ENCODE measurements at regions not wholly inside any gene's neighbourhood (a gene's known extent, or its start where the extent isn't known, plus 50 kb on each side); places are given as distances from the start of the nearest gene placed in this dataset.

DNA sequence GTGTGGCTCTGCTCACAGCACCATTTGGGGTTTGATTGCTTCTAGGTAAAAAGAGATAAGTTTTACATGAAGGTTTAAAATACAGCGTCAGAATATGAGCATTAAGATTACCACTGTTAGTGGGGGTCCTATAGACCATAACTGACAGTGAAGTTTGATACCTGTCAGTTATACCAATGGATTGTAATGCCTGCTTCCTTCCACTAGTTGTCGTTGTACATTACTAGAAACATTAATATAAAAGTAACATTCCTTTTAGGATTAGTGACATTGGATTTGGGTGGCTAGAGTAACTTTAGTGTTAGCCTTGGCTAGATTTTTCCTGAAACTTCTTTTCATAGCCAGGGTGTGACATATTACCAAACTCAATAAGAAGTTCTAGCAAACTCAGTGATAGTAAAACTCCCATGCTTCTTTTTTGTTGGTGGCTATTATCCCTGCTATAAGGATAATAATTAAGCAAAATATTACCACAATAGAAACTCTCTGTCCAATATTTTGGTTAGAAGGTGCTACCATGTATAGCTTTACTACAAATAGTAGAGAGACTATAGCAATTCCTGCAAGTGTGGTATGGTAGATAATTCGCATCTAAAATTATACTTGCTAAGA is 57.1 kb downstream of the FAM181B start:
- no peak for DNase-seq (ENCODE audit: low read depth)

DNA sequence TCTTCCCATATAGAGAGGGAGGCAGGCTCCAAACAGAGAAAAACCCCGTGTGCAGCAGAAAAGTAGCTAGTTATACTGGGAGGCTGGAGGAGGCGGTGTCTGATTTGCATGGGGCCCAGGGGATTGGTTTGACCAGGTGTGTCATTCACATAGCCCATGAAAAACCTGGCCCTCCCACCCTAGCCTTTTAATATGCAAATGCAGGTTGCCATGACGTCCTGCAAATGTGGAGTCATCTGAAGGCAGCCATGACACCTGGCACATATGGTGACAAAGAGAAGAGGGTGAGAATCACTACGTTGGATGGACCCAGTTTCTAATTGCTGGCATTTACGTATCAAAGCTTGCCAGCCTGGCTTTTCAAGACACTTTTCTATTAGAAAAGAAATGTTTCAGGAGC is 57.8 kb downstream of the FAM181B start:
- DNase-seq (ENCODE audit: low read depth): no peak

DNA sequence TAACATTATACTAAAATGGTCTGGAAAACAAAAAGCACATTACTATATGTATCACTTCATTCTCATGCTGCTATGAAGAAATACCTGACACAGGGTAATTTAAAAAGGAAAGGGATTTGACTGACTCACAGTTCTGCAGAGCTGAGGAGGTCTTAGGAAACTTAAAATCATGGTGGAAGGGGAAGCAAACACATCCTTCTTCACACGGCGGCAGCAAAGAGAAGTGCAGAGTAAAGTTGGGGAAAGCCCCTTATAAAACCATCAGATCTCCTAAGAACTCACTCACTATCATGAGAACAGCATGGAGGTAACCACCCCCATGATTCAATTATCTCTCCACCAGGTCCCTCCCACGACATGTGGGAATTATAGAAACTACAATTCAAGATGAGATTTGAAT is 60.0 kb downstream of the FAM181B start:
- DNase-seq (ENCODE audit: low read depth): no peak

DNA sequence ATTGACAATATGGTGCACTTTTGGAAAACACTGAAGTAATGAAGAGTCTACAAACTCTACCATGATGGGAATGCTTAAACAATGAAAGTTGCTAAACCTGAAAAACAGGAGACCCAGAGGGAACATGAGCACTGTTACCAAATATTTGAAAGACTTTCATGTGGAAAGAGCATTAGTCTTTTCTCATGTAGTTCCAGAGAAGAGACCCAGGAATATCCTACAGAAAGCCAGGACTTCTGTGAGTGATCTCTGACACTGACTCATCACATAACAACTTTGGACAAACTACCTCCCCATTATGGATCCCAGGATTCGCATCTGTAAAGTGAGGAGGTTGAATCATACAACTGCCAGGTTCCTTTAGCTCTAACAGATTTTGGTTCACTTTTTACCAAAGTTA is 62.2 kb downstream of the FAM181B start:
- DNase-seq (ENCODE audit: low read depth): no peak

DNA sequence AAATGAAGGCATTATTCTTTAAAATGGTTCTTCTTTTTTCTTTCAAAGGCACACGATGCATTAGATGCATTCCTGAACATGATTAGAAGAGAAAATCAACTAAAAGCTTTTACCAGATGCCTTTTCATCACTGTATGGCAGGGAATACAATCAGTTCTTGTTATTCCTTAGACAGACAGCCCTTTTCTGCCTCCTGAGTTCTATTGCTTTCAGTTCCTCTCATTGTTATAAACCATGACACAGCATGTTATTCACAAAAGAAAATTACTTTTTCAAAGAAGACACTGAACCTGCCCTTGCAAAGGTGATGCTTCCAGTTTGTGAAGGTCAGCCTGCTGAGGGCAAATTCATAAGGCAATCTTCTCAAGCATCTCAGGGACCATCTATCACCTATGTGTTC is 70.1 kb downstream of the FAM181B start:
- DNase-seq (ENCODE audit: low read depth): no peak

DNA sequence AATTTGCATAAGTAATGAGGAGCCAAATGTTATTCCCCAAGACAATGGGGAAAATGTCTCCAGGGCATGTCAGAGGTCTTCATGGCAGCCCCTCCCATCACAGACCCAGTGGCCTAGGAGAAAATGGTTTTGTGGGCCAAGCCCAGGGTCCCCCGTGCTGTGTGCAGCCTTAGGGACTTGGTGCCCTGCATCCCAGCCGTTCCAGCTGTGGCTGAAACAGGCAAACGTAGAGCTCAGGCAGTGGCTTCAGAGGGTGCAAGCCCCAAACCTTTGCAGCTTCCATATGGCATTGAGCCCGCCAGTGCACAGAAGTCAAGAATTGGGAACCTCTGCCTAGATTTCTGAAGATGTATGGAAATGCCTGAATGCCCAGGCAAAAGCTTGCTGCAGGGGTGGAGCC is 79.9 kb downstream of the FAM181B start:
- DNase-seq (ENCODE audit: low read depth): no peak

DNA sequence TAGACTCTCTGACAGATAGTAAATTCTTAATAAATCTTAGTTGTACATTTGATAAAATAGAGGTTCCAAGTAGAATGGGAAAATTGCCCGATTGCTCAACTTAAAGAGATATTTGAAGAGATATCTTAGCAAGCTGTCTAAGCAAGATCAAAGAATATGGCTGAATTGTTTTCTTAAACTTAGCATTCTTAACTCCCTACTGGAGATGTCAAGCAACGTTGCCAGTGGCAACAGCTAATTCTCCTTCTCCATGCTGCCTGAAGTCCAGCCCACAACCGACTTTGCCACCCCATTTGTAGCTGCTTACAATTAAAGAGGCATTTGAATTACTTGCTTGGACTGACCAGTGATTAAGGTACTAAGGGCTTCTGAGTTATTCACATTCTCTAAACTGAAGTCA is 94.4 kb downstream of the FAM181B start:
- DNase-seq (ENCODE audit: low read depth): no peak

DNA sequence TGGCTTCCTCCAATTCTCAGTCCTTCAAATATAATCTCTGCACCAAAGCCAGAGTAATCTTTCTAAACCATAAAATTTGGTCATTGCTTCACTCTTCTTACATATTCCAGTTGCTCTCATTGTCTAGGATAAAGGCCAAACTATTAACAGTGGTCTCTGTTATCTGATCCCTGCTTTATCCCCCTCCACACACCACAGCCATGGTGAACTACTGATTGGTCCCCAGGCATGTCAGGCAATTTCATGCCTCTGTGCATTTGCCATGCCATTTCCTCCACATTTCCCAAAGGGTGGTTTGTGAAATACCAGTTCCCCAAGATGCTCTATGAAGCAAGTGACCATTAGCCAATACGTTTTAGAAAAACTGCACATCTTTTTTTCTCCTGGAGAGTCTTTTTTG is 97.0 kb downstream of the FAM181B start:
- DNase-seq (ENCODE audit: low read depth): no peak

DNA sequence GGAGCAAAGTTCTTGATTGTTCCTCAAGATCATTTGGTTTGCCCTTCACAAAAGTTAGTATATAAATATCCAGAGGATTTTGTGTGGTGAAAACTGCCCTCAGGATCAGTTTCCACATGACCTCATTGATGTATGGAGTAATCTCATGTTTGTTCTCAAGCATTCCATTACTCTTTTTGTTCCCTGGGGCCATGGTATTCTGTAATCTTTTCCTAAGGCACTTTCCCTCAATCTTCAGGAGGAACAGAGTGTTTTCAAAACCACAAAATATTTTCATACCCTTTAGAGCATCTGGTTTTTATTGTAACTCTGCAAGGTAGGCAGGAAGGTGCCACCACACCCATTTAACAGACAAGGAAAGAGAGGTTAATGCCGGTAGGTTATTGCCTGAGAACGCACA is 99.6 kb downstream of the FAM181B start:
- peak; percentile 3 for DNase-seq (ENCODE audit: low read depth)

DNA sequence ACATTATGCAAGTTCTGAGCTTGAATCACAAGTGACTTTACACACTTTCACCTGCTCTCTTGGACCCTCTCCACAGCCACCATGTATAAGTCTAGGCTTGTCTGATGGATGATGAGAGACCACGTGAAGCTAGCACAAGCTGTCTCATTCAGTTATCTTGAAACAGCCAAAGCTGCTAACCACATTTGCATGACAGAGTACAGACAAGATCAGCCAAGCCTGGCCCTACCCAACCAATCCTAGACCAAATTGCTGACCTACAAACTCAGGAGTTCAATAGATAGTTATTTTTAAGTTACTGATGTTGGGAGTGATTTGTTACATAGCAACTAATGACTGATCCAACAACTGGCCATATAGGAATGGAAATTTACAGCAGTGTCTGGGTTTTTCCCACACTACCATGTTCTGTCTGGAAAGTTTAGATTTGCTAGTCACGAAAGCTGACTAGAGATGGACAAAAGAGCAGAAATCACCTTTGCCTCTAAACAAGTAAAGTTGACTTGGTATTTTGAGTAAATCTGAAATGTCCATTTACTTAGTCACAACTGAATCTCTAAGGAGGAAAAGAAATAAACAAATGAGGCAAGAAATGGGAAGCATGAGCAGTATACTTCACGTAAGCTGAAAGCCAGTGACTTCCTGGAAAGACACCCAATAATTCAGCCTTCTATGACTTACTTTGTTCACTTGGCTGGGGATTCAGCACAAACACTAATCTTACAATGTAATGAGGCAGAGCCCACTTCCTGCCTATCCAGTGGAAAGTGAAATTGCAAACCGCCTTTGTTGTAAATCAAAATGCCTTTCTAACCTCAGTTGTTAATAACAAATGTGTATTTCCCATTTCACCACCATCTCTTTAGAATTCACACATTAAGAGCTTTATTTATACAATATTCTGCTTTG is 101.7 kb downstream of the FAM181B start:
- peak; percentile 7 for DNase-seq (ENCODE audit: low read depth)

DNA sequence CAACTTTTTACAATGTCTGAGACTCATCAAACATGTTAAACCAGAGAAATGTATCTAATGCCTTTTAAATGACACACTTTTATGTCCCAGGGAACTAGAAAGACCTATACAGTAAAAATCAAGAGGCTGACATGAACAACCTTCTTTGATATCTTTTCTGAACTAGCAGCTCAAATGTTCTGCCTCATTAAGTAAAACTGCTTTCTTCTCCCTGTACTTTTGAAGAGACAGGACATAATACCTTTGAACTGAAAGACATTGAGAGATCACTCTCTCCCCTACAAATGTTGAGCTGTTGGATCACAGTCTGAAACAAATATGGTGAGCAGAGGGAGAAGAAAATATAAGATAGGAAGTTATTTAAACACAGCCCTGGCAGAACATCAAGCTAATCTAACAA is 123.0 kb downstream of the FAM181B start:
- no peak for DNase-seq (ENCODE audit: low read depth)

DNA sequence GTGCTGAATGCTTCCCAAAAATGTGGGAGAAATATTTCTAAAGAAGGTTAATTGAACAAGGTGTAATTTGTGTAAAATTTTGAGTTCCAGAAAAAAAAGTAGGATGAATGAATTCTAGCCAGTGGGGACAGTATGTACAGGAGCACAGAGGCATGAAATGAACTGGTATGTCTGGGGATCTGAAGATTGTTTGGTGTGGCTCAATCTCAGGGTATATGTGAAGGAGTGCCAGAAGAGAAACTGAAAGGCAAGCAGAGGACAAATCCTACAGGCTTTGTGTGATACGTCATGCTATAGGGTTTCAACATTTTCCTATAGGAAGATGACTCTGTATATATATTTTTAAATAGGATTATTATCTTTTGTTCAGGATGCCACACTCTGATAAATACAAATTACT is 126.9 kb downstream of the FAM181B start:
- no peak for DNase-seq (ENCODE audit: low read depth)

DNA sequence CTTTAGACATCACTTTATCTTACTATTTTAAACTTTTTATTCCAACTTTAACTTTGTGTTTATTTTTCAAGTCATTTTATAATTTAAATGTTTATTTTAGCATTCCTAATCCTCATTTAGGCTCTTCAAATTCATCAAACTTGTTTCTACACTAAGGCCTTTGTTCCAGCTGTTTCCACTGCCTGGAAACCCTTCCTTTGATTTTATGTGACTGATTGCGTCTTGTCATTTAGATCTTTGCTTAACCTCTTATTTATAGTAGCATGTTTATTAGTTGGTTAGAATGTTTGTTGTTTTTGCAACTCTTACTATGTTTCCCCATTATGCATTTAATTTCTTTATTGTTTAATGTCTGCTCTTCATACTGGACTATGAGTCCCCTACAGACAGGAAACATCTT is 132.0 kb downstream of the FAM181B start:
- no peak for DNase-seq (ENCODE audit: low read depth)

DNA sequence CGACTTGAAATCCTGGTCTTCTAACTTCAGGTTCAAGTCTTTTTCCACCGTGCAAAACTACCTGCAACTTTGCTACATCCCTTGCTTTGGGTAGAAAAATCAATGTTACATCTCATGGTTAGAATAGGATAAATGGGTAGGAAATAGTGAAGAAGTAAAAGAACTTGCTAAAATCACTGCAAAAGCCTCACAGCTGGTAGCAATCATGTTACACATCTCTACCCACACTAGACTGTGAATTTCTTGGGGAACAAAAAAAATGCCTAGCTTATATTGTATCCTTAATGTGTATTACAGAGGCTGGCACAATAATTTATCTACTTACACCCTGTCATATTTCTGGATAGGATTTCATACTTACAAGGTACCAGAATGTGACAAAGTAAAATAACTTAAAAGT is 133.8 kb downstream of the FAM181B start:
- DNase-seq (ENCODE audit: low read depth): no peak

DNA sequence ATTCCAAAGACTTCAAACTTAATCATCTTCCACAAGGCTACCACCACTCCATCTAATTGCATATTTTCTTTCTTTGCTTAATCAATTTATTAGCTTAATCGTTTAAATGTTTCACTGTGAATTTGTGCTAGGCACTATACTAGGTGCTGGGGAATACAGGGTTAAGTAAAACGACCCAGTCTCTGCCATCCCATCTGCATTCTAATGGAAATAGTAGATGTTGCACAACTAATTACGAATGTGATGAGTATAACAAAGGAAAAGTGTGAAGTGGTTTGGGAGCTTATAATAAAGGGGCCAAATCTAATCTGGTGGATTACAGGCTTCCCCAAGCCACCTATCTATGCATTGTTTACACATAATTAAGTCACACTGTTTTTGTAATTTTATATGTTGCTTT is 147.1 kb downstream of the FAM181B start:
- DNase-seq (ENCODE audit: low read depth): no peak

DNA sequence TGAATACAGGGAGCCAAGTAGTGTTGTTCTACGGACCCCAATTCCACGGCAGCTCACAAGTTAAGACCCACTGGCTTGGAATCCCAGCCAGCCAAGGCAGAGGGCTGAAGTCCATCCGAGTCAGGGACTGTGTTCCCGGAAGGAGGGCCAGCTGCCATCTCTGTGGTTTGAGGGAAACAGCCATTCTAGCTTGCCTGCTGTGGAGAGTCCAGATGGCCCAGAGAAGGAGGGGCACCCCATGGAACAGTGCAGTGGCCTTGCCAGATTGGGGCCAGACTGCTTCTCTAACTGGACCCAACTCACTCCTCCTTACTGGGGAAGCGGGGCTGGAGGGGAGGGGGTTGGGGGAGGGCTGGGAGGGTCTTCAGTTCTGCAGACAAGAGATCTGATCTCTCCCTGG is 156.4 kb downstream of the FAM181B start:
- no peak for DNase-seq (ENCODE audit: low read depth)

DNA sequence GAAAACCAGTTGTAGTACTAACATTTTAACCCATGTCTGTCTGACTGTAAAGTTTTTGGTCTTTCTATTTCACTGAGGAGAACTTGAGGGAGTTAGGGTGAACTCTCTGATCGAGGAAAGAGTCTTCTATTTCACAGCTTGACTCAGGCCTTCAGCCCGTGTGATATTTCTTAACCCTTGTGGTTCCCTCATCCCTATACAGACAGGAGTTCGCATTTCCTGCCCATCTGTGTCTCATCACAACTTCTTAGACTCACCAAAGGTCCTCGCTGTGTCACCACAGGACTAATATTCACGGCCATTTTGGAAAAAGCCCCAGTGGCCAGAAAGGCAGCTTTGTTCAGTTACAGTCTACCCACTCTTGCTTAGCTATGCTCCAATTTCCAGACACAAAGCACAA is 172.8 kb downstream of the FAM181B start:
- no peak for DNase-seq (ENCODE audit: low read depth)

DNA sequence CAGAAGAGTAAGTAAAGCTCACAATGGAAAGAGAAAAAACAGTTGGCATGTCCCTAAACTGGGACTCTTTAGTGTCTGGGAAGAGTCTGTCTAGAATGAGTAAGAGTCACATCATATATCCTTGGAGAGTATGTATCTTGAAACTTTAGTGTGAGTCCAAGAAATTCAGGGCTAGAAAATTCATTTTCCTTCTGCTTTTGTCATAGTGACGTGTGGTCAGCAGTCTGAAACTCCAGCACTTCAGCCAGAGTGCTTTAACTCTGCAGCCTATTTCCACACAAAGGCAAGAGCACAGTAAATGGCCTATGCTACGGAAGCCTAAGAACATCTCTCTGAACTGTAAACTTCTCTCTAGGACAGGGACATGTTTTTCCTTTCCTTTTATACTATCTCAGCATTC is 174.1 kb downstream of the FAM181B start:
- DNase-seq (ENCODE audit: low read depth): no peak

DNA sequence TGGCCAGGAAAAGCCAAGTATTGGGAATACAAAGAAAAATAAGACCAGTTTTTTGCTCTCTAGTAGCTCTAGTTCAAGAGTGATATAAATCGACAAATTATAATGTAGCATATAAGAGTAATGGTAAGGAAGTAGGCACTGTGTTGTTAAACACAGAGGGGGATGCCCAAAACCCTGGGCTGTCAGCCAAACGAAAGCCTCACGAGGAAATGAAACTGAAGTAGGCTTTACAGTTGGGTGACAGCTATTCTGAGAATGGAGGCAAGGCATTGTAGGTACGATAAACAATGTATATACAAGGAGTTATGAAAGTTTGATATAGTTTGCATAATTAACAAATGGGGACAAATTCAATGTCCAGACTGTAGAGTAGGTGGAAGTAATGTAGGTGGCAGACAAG is 176.4 kb downstream of the FAM181B start:
- DNase-seq (ENCODE audit: low read depth): no peak

DNA sequence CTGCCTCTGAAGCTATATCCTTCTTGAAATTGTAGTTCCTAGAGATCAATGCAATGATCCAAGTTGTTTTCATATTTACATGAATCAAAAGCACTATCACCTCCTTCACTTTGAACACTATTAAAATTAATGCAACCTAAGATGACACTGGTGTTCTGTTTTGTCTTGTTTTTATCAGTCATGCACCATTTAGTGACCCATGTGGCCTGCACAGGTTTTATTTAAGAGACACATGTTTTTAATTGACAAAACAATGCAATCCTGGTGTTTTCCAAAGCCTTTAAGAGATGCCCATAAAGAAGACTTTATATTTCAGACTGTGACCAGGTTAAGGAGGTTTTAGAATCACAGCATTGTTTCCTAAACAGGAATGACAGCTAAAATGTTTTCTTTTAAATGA is 177.5 kb downstream of the FAM181B start:
- no peak for DNase-seq (ENCODE audit: low read depth)

DNA sequence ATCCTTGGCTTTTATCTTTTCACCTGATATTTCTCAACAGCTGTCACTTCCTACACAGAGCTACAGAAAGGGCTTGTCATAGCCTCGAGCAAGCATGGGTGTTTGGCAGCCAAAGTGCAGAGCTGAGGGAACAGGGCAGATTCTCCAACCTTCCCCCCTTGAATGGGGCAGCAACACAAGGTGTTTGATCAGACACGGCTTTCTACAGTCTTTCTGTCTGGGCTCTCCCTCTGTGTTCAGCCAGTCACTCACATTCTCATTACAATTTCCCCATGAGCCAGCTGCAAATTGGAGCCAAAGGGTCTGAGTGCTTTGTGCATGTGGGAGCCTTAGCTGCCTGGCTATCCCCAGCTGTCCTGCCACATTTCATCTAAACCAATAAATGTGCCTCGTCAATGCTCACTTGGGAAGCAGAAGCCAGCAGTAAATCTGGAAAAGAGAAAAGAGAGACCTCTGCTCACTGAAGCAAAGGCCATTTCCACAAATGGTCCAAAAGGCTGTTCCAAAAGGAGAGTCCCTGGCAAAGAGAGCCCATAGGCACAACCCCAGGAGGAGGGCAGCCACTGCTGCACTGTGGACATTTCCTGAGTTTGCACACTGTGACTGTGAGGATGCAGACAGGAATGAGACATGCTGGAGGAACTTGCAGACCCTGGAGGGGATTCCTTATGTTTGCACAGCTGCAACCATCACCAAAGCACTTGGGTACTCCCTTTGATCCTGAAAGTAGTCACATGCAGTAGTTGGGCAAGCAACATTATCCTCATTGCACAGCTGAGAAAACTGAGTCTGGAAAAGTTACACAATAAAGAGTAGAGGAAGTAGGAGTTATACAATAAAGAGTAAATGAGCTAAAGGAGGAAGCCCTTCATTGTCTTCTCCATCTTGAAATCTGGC is 186.8 kb downstream of the FAM181B start:
- no peak for DNase-seq (ENCODE audit: low read depth)

DNA sequence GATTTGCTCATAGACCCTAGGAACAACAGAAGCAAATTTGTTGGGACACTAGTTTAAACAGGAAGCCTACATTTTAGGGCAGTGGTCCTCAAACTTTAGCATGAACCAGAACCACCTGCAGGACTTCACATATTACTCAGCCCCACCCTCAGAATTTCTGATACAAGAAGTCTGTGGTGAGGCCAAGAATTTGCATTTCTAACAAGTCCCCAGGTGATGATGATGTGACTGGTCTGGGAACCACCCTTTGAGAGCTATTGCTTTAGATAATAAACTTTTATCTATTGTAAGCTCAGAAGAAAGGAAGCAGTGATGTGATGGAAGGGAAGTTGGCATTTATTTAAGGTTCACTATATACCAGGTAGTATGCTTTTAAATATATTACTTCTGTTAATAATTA is 194.0 kb downstream of the FAM181B start:
- no peak for DNase-seq (ENCODE audit: low read depth)

DNA sequence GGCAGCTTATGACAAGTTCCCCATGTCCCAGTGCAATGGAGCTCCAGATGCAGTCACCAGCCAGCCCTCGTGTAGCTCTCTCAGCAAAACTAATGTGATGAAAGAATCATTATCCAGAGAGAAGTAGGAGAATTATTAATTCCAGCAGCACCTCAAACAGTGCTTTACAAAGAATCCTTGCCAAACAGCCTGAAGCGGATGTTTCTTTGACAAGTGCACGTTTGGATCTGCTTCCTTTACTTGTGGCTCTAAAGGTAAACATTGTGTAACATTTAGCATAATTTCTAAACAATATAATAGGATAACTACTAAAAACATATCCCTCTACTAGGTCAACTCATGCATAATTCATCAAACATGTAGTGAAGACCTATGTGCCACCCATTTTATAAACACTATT is 197.0 kb downstream of the FAM181B start:
- no peak for DNase-seq (ENCODE audit: low read depth)
